Panc1 (cell line): ENCODE measurements at regions not wholly inside any gene's neighbourhood (a gene's known extent, or its start where the extent isn't known, plus 50 kb on each side); places are given as distances from the start of the nearest gene placed in this dataset.

Source experiments
- ATAC-seq: fragments of 200-7000 bp; cut with Tn5 transposase; 2 replicates; pipeline ENCODE4 v1.9.1; 2020; ENCODE audit warnings: mild to moderate bottlenecking, moderate library complexity
- BruUV-seq: library from RNA; stranded (reverse); fragments of 400-500 nt; replicated peaks from 2 replicates; lab custom pipeline; 2021; lab: Mats Ljungman, UMichigan
- CTCF ChIA-PET: fragments of 300-600 bp; sonication (Branson Sonifier 250); formaldehyde crosslinking; loops from one replicate; lab custom pipeline; 2022; ENCODE audit warnings: antibody characterized with exemption; lab: Charles Lee
- POLR2A ChIA-PET: fragments of 300-600 bp; sonication (Branson Sonifier 250); formaldehyde crosslinking; loops from one replicate; lab custom pipeline; 2022; ENCODE audit warnings: antibody characterized with exemption; lab: Charles Lee
- DNase-seq: peaks from one replicate; pipeline ENCODE4 v3.0.0-alpha.2; 2010; ENCODE audit warnings: low read depth, low spot score
- H3K27ac ChIP-seq: 2 replicates; pipeline ENCODE4 v1.5.1; 2011; ENCODE audit warnings: mild to moderate bottlenecking, low read length, inconsistent platforms
- H3K27me3 ChIP-seq: fragments of 200-500 bp; sonication (Bioruptor generic); 2 replicates; pipeline ENCODE4 v1.6.0; 2014; ENCODE audit warnings: low read length, inconsistent platforms; ENCODE audit not compliant: control insufficient read depth, insufficient read depth
- H3K36me3 ChIP-seq: fragments of 200-500 bp; sonication (Bioruptor generic); 2 replicates; pipeline ENCODE4 v1.5.1; 2014; ENCODE audit warnings: inconsistent platforms, mild to moderate bottlenecking, low read length, moderate library complexity; ENCODE audit not compliant: control insufficient read depth, insufficient read depth
- H3K4me1 ChIP-seq: 2 replicates; pipeline ENCODE4 v1.5.1; 2011; ENCODE audit warnings: inconsistent platforms, mild to moderate bottlenecking, low read length, moderate library complexity; ENCODE audit not compliant: control insufficient read depth, insufficient read depth
- H3K4me3 ChIP-seq, 2 experiments: 2 replicates each; pipeline ENCODE4 v1.5.1; 2011 to 2012; ENCODE audit warnings: low read depth in 2 of 2, low read length in 2 of 2, mild to moderate bottlenecking in 2 of 2, inconsistent platforms in 1 of 2, moderate library complexity in 1 of 2
- H3K9me3 ChIP-seq: fragments of 200-500 bp; sonication (Bioruptor generic); 2 replicates; pipeline ENCODE4 v1.5.1; 2014; ENCODE audit warnings: low read depth, mild to moderate bottlenecking, inconsistent platforms, low read length, moderate library complexity; ENCODE audit not compliant: control insufficient read depth, insufficient read depth
- POLR2AphosphoS5 ChIP-seq: IDR thresholded peaks from 2 replicates; pipeline ENCODE4 v1.6.1; 2012; ENCODE audit warnings: mild to moderate bottlenecking, low read depth, low read length, moderate library complexity
- SIN3A ChIP-seq: IDR thresholded peaks from 2 replicates; pipeline ENCODE4 v1.6.1; 2012; ENCODE audit warnings: low read depth, mild to moderate bottlenecking, low read length, moderate library complexity, borderline replicate concordance; ENCODE audit not compliant: insufficient read depth
- TCF7L2 ChIP-seq: IDR thresholded peaks from 2 replicates; pipeline ENCODE4 v1.6.1; 2011; ENCODE audit warnings: mild to moderate bottlenecking, low read depth, low read length, inconsistent platforms
- in situ Hi-C: cut with HindIII; loops from 2 replicates; pipeline ENCODE4 v1.10.0; 2016; ENCODE audit warnings: low sequenced_read_pairs, low pct_unique_long_range_greater_than_20kb
- intact Hi-C: fragments of 100-400 bp; cut with micrococcal nuclease; formaldehyde crosslinking; loops from one replicate; pipeline ENCODE4 v1.10.0; 2022; ENCODE audit not compliant: unreplicated experiment
- TF ChIP-seq, protein P1 (sequence below): fragments of 450-650 bp; IDR thresholded peaks from 2 replicates; pipeline ENCODE4 v1.5.1; 2017; ENCODE audit warnings: mild to moderate bottlenecking
- TF ChIP-seq, protein P2 (sequence below), 2 experiments: IDR thresholded peaks; 2 replicates each; pipeline ENCODE4 v1.6.1; 2011 to 2012; ENCODE audit warnings: low read depth in 2 of 2, control low read depth in 1 of 2, low read length in 1 of 2, mild to moderate bottlenecking in 1 of 2, moderate library complexity in 1 of 2; ENCODE audit not compliant: insufficient read depth in 1 of 2

DNA sequence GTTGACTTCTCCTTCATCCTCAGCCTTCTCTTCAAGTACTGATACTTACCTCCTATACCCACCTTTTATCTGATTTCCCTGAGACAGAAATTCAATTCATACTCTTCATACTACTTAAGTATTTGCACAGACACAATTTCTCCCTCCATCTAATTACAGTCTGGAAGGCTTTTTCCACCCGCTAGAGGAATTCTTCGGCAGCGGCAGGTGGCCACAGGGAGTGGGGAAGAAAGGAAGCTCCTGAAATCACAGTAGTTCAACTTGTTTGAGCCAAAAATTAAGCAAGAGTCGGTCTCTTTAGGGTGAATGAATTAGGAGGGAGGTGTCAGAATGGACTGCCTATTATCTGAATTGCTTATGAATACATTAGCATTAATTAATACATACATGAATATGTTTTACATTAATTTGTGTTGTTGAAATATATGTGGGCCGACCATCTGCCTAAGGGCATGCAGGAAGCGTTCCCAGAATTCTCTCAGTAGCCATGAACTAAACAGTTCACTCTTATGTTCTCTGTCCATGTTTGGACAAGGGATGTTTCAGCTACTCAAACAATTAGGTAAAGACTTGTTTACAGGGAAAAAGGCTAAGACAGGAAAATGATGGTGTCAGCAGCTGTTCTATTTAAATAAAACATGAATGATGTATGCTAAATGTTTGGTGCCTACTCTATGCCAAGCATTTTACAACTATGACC lies 101.4 kb upstream of the SMARCA2 start:
- no peaks in the 10 kb centered on the region for H3K36me3 ChIP-seq
- no peak for DNase-seq
- no peak for ATAC-seq
- in situ Hi-C loops (no loop called here), intact Hi-C loops (no loop called here)
- no peaks in the 10 kb centered on the region for H3K27me3 ChIP-seq
- ChIA-PET CTCF (no interaction called here), POLR2A (no interaction called here)
- no peaks in the 10 kb centered on the region for H3K4me1 ChIP-seq
- no peak overlapping the region for H3K27ac ChIP-seq
- no TSS peak for BruUV-seq
- H3K4me3 ChIP-seq = no peak overlapping the region
- no peak for TF ChIP-seq SIN3A
- TF ChIP-seq POLR2AphosphoS5 = no peak
- TF ChIP-seq, protein P1, sequence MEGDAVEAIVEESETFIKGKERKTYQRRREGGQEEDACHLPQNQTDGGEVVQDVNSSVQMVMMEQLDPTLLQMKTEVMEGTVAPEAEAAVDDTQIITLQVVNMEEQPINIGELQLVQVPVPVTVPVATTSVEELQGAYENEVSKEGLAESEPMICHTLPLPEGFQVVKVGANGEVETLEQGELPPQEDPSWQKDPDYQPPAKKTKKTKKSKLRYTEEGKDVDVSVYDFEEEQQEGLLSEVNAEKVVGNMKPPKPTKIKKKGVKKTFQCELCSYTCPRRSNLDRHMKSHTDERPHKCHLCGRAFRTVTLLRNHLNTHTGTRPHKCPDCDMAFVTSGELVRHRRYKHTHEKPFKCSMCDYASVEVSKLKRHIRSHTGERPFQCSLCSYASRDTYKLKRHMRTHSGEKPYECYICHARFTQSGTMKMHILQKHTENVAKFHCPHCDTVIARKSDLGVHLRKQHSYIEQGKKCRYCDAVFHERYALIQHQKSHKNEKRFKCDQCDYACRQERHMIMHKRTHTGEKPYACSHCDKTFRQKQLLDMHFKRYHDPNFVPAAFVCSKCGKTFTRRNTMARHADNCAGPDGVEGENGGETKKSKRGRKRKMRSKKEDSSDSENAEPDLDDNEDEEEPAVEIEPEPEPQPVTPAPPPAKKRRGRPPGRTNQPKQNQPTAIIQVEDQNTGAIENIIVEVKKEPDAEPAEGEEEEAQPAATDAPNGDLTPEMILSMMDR = no peak
- no peak for TF ChIP-seq TCF7L2
- TF ChIP-seq, protein P2, sequence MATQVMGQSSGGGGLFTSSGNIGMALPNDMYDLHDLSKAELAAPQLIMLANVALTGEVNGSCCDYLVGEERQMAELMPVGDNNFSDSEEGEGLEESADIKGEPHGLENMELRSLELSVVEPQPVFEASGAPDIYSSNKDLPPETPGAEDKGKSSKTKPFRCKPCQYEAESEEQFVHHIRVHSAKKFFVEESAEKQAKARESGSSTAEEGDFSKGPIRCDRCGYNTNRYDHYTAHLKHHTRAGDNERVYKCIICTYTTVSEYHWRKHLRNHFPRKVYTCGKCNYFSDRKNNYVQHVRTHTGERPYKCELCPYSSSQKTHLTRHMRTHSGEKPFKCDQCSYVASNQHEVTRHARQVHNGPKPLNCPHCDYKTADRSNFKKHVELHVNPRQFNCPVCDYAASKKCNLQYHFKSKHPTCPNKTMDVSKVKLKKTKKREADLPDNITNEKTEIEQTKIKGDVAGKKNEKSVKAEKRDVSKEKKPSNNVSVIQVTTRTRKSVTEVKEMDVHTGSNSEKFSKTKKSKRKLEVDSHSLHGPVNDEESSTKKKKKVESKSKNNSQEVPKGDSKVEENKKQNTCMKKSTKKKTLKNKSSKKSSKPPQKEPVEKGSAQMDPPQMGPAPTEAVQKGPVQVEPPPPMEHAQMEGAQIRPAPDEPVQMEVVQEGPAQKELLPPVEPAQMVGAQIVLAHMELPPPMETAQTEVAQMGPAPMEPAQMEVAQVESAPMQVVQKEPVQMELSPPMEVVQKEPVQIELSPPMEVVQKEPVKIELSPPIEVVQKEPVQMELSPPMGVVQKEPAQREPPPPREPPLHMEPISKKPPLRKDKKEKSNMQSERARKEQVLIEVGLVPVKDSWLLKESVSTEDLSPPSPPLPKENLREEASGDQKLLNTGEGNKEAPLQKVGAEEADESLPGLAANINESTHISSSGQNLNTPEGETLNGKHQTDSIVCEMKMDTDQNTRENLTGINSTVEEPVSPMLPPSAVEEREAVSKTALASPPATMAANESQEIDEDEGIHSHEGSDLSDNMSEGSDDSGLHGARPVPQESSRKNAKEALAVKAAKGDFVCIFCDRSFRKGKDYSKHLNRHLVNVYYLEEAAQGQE (IDR thresholded peaks at IDR 0.05; ENCODE audit: insufficient read depth in 1 of 2, low read depth in 2 of 2, low read length in 1 of 2) = no peak
- H3K9me3 ChIP-seq = no peaks in the 10 kb centered on the region

DNA sequence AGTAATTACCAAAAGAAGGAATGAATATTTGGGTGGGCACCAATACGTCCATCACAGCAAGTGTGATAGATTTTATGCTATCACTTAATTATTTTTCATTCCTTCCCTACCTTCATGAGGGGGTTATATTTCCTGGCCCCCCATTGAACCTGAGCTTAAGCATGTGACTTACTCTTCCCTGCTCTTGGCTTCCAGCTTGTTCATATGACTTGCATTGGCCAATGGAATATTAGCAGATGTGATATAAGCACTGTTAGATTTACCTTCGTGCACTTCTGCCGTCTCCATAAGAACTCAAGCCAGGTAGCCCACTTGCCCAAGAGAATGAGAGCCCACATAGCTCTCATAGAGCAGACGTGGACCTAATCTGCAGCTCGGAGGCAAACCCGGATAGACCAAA lies 99.1 kb upstream of the SMARCA2 start:
- no peaks in the 10 kb centered on the region for H3K4me1 ChIP-seq
- ChIA-PET CTCF (no interaction called here), POLR2A (no interaction called here)
- no TSS peak for BruUV-seq
- DNase-seq (no peak), ATAC-seq (no peak)
- intact Hi-C loops = no loop called here
- in situ Hi-C loops = no loop called here
- no peaks in the 10 kb centered on the region for H3K9me3 ChIP-seq
- H3K27ac ChIP-seq = no peak overlapping the region
- no peaks in the 10 kb centered on the region for H3K27me3 ChIP-seq
- no peak for TF ChIP-seq SIN3A
- TF ChIP-seq, protein P2 (IDR thresholded peaks at IDR 0.05; ENCODE audit: insufficient read depth in 1 of 2, low read depth in 2 of 2, low read length in 1 of 2) = no peak
- TF ChIP-seq TCF7L2 = no peak
- TF ChIP-seq POLR2AphosphoS5 = no peak
- TF ChIP-seq, protein P1 = no peak
- no peaks in the 10 kb centered on the region for H3K36me3 ChIP-seq
- H3K4me3 ChIP-seq = peak overlapping the region; percentile 13 to 33
